ENCODE measurements at regions not wholly inside any gene's neighbourhood (a gene's known extent, or its start where the extent isn't known, plus 50 kb on each side); places are given as distances from the start of the nearest gene placed in this dataset.
A peak's percentile ranks its signal among the peaks of the same experiment; 100 is the strongest.

DNA sequence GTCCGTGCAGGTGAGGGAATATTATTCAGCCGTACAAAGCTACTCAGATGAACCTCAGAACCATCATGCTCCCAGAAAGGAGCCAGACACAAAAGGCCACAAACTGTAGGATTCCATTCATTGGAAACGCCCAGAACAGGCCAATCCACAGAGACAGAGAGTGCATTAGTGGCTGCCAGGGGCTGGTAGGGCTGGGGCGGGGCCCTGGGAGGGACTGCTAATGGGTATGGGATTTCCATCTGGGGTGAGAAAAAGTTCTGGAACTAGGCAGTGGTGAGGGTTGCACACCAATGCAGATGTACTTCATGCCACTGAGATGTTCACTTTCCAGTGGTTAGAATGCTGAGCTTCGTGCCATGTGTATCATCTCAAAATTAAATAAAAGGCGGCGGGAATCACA lies 101.1 kb downstream of the RFLNA start:
- H3K4me3 ChIP-seq (replicated peaks; ENCODE audit: low read depth, low read length) = no peak overlapping the region
- TF ChIP-seq, protein P1, sequence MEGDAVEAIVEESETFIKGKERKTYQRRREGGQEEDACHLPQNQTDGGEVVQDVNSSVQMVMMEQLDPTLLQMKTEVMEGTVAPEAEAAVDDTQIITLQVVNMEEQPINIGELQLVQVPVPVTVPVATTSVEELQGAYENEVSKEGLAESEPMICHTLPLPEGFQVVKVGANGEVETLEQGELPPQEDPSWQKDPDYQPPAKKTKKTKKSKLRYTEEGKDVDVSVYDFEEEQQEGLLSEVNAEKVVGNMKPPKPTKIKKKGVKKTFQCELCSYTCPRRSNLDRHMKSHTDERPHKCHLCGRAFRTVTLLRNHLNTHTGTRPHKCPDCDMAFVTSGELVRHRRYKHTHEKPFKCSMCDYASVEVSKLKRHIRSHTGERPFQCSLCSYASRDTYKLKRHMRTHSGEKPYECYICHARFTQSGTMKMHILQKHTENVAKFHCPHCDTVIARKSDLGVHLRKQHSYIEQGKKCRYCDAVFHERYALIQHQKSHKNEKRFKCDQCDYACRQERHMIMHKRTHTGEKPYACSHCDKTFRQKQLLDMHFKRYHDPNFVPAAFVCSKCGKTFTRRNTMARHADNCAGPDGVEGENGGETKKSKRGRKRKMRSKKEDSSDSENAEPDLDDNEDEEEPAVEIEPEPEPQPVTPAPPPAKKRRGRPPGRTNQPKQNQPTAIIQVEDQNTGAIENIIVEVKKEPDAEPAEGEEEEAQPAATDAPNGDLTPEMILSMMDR (IDR thresholded peaks at IDR 0.05; ENCODE audit: low read length, missing control alignments) = no peak
- DNase-seq (ENCODE audit: low read depth) = no peak

DNA sequence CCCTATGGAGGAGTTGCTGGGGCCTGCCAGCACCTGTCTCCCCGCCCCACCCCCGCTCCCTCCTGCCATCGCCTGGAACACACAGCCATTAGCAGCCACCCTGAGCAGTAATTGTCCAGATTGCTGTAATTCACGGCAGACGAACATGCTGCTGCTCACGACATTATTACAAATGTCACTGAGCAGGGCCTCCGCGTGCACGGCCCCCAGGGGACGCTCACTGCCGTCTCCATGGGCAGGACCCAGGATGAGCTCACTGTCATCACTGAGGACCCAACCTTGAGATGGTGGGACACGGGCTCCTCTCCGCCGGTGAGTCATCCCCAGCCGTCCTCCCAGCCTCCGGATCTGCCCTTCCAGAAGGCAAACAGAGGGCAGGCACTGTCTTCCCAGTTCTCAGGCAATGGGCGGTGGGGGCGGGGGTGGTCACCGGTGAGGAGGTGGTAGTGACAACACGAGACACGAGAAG lies 100.4 kb downstream of the RFLNA start:
- TF ChIP-seq, protein P1 (IDR thresholded peaks at IDR 0.05; ENCODE audit: low read length, missing control alignments) = no peak
- no peak overlapping the region for H3K4me3 ChIP-seq (replicated peaks; ENCODE audit: low read depth, low read length)
- no peak for DNase-seq (ENCODE audit: low read depth)

DNA sequence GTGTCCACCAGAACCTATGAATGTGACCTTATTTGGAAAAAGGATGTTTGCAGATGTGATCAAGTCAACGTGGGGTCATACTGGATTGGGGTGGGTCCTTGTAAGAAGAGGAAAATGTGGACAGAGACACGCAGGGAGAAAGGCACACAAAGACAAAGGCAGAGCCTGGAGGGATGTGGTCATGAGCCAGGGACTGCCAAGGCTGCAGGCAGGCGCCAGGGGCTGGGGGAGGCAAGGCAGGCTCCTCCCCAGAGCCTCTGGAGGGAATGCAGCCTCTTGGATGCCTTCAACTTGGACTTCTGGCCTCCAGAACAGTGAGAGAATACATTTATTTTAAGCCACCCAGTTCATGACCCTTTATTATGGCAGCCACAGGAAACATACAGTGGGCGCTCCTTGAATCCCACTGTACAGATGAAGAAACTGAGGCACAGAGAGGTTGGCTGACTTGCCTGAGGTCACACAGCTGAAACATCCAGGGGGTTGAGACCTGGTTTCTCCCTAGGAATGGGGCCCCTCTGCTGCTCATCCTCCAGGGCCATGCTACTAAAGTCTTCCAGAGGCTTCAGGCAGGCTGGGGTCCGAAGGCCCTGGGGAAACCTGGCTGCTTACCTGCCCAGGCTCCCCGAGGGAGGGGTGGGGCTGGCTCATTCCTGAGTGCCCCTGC lies 99.7 kb downstream of the RFLNA start:
- TF ChIP-seq, protein P1 (IDR thresholded peaks at IDR 0.05; ENCODE audit: low read length, missing control alignments) = no peak
- peak; percentile 49 for DNase-seq (ENCODE audit: low read depth)
- H3K4me3 ChIP-seq (replicated peaks; ENCODE audit: low read depth, low read length) = no peak overlapping the region

DNA sequence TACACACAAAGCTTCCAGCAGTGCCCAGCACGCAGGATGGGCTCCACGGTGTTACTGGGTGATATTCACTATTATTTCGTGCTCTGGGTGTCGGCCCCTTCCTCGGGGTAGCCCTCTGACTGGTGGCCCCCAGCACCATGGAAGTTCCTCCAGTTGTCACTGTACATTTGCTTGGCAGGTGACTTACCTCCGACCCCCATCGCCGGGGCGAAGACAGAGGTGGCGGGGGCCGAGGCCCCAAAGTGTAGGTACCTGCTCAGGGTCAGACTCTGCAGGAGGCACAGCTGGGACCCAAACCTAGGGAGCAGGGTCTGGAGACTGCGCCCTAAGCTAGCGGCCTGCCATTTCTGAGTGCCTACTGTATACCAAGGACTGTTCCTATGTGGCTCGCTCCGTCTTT lies 98.9 kb downstream of the RFLNA start:
- TF ChIP-seq, protein P1 (IDR thresholded peaks at IDR 0.05; ENCODE audit: low read length, missing control alignments) = no peak
- DNase-seq (ENCODE audit: low read depth) = no peak
- no peak overlapping the region for H3K4me3 ChIP-seq (replicated peaks; ENCODE audit: low read depth, low read length)

DNA sequence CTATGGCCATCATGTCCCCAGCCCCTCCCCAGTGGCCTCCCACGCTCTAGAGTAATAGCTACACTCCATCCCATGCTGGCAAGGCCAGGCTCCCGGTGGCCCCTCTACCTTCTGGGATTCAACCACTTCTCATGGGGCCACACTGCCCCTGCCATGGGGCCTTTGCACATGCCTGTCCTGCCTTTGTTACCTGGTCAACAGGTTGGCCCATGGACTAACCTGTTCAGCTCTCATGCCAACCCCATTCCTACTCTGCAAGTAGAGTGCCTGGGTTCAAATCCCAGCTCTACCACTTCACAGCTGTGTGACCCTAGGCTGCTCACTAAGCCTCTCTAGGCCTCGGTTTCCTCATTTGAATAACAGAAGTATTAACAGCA lies 98.5 kb downstream of the RFLNA start:
- TF ChIP-seq, protein P1 (IDR thresholded peaks at IDR 0.05; ENCODE audit: low read length, missing control alignments) = no peak
- H3K4me3 ChIP-seq (replicated peaks; ENCODE audit: low read depth, low read length) = no peak overlapping the region
- no peak for DNase-seq (ENCODE audit: low read depth)

DNA sequence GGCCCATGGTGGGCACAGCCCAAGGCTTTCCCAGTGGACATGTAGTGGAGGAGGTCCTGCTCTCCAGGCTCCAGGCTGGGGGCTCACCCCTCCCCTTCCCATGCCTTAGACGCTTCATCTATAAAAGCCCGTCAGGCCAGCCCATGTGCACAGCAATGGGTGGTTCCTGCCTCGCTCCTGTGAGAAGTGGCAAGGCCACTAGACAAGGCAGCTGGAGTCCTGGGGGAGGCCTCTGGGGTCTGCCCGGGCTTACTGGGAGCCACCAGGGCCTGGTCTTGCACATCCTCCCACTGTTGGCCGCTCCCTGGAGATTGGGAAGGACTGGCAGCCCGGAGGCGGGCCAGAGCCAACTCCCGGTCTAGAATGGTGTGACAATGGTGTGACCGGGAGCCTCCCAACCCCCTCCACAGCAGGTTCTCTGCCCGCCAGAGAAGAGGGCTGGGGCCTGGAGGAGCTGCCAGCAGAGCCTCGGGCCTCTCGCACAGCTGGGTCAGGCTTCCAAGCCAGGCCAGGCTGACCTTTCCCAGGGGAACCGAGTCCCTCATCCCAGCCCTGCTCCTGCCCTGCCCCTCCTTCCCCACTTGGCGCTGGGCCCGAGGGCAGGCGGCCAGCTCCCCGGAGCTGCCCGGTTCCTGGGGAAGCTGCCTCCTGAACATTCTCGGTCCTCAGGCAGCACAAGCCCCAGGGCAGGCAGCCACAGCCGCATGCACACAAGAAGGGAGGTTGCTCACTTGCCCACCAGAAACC lies 97.9 kb downstream of the RFLNA start:
- peak; percentile 87 for DNase-seq (ENCODE audit: low read depth)
- H3K4me3 ChIP-seq (replicated peaks; ENCODE audit: low read depth, low read length) = no peak overlapping the region
- TF ChIP-seq, protein P1 (IDR thresholded peaks at IDR 0.05; ENCODE audit: low read length, missing control alignments) = no peak

Data from fibroblast of pulmonary artery (primary cell).